Esophagus muscularis mucosa (tissue), 4 donors: ENCODE measurements at regions not wholly inside any gene's neighbourhood (a gene's known extent, or its start where the extent isn't known, plus 50 kb on each side); places are given as distances from the start of the nearest gene placed in this dataset.

Experiments used
- DNase-seq: peaks from one replicate; pipeline ENCODE4 v3.0.0-alpha.2; 2017; ENCODE audit errors: extremely low spot score
- H3K27ac ChIP-seq, 4 donors: fragments of 200-600 bp; sonication (generic); replicated peaks in 1 of 4; 1 replicate in 3 of 4; 2 replicates in 1 of 4; pipeline ENCODE4 v1.5.1; 2016 to 2019; ENCODE audit warnings: mild to moderate bottlenecking in 1 of 4
- H3K27me3 ChIP-seq, 4 donors: fragments of 200-600 bp; sonication (generic); one replicate each; pipeline versions ENCODE4 v1.5.1 to v1.6.0; 2016 to 2019
- H3K36me3 ChIP-seq, 4 donors: fragments of 200-600 bp; sonication (generic); one replicate each; pipeline ENCODE4 v1.5.1; 2016 to 2019
- H3K4me1 ChIP-seq, 4 donors: fragments of 200-600 bp; sonication (generic); one replicate each; pipeline ENCODE4 v1.5.1; 2016 to 2019
- H3K4me3 ChIP-seq, 4 donors: fragments of 200-600 bp; sonication (generic); 1 replicate in 2 of 4; 2 replicates in 2 of 4; pipeline ENCODE4 v1.5.1; 2016 to 2019; ENCODE audit warnings: mild to moderate bottlenecking in 4 of 4, moderate library complexity in 1 of 4
- H3K9me3 ChIP-seq, 4 donors: fragments of 200-600 bp; sonication (generic); 1 replicate in 3 of 4; 2 replicates in 1 of 4; pipeline ENCODE4 v1.5.1; 2016 to 2019
- EP300 ChIP-seq: sonication (generic); formaldehyde crosslinking; IDR thresholded peaks from one replicate; pipeline ENCODE4 v1.6.1; 2017; ENCODE audit warnings: antibody characterized with exemption
- POLR2A ChIP-seq: fragments of 450-650 bp; IDR thresholded peaks from one replicate; pipeline ENCODE4 v1.6.1; 2017; ENCODE audit warnings: antibody characterized with exemption, moderate library complexity, mild to moderate bottlenecking, low read depth
- POLR2AphosphoS5 ChIP-seq, 2 donors: sonication (generic); formaldehyde crosslinking; IDR thresholded peaks; one replicate each; pipeline ENCODE4 v1.6.1; 2017; ENCODE audit warnings: antibody characterized with exemption in 2 of 2
- WGBS: methylation state at CpG from one replicate; pipeline ENCODE4 v1.1.5; 2018; 5-methylcytosine and 5-hydroxymethylcytosine counted together
- intact Hi-C: fragments of 100-400 bp; cut with DNase I; formaldehyde crosslinking; loops from one replicate; pipeline ENCODE4 v1.15.1; 2023
- TF ChIP-seq, protein P1 (sequence below), 3 experiments: fragments of 200-600 bp in 2 of 3; fragments of 450-650 bp in 1 of 3; sonication (generic) in 2 of 3; IDR thresholded peaks; one replicate each; pipeline ENCODE4 v1.5.1; 2017 to 2019; ENCODE audit warnings: antibody characterized with exemption in 3 of 3, mild to moderate bottlenecking in 2 of 3, moderate library complexity in 1 of 3

GRCh38 chr10:6912424-6912823 lies 332.3 kb upstream of the PRKCQ start:
- DNase-seq = no peak

GRCh38 chr10:6912021-6912420 lies 331.9 kb upstream of the PRKCQ start:
- no peak for TF ChIP-seq POLR2AphosphoS5 (IDR thresholded peaks at IDR 0.05)
- TF ChIP-seq, protein P1, sequence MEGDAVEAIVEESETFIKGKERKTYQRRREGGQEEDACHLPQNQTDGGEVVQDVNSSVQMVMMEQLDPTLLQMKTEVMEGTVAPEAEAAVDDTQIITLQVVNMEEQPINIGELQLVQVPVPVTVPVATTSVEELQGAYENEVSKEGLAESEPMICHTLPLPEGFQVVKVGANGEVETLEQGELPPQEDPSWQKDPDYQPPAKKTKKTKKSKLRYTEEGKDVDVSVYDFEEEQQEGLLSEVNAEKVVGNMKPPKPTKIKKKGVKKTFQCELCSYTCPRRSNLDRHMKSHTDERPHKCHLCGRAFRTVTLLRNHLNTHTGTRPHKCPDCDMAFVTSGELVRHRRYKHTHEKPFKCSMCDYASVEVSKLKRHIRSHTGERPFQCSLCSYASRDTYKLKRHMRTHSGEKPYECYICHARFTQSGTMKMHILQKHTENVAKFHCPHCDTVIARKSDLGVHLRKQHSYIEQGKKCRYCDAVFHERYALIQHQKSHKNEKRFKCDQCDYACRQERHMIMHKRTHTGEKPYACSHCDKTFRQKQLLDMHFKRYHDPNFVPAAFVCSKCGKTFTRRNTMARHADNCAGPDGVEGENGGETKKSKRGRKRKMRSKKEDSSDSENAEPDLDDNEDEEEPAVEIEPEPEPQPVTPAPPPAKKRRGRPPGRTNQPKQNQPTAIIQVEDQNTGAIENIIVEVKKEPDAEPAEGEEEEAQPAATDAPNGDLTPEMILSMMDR (IDR thresholded peaks at IDR 0.05) = no peak
- no peak for TF ChIP-seq EP300
- TF ChIP-seq POLR2A = no peak
- Histone ChIP-seq H3K36me3 (no peaks in the 10 kb centered on the region), H3K4me1 (peaks cover 10 to 27% (median 25%) of the 10 kb centered on the region in 4 donors), H3K9me3 (no peaks in the 10 kb centered on the region), H3K4me3 (no peak overlapping the region), H3K27me3 (no peaks in the 10 kb centered on the region), H3K27ac (peak overlapping the region in 3 of 4 donors; percentile 60 to 69 (median 60))
- intact Hi-C loops = no loop called here
- 56% methylated on average over 1 of the region's 2 CpGs for WGBS
- DNase-seq = no peak

More at GRCh38 chr10:6912424-6912823, 332.3 kb upstream of the PRKCQ start:
- peak in 1 of 2 donors; percentile 43 for TF ChIP-seq POLR2AphosphoS5 (IDR thresholded peaks at IDR 0.05)
- TF ChIP-seq, protein P1 (IDR thresholded peaks at IDR 0.05) = no peak
- no peaks in the 10 kb centered on the region for H3K36me3 ChIP-seq
- H3K4me3 ChIP-seq = no peak overlapping the region
- peak overlapping the region in 3 of 4 donors; percentile 60 to 69 (median 60) for H3K27ac ChIP-seq
- H3K27me3 ChIP-seq = no peaks in the 10 kb centered on the region
- intact Hi-C loops = no loop called here
- 26% methylated on average over 5 of the region's 5 CpGs for WGBS
- peaks cover 10 to 27% (median 25%) of the 10 kb centered on the region in 4 donors for H3K4me1 ChIP-seq
- H3K9me3 ChIP-seq = no peaks in the 10 kb centered on the region

DNA sequence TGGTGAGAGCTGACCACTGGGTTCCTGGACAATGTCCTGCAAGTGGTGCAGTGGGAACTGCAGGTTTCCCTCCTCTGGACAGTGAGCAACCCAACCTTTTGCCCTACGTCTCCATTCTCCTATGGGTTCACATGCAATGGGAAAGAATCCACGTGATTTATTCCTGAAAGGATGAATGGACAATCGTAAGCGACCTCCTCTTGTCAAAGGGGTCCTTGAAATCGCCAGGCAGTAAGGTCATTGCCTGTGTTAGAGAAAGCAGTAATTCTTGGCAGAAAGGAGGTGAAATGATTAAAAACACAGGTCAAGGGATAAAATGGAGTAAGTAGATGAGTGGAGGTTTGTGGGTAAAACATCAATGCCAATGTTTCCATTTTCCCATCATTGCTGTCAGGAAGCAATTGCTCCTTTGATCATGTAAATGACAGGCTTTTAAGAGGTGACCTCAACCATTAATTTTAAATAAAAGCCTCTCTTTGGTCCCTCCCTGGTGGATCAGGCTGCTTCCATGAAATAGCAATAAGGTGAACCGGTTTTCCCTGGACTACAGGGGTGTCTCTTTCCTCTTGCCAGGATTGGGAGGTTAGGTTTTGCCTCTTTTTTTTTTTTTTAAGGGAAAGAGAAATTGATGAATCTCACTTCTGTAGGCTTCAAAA lies 330.0 kb upstream of the PRKCQ start:
- intact Hi-C loops = no loop called here
- H3K27me3 ChIP-seq = no peaks in the 10 kb centered on the region
- H3K4me1 ChIP-seq = peaks cover 10 to 27% (median 25%) of the 10 kb centered on the region in 4 donors
- no peak overlapping the region for H3K4me3 ChIP-seq
- peak; percentile 4 for DNase-seq
- 98% methylated on average over 6 of the region's 6 CpGs for WGBS
- H3K9me3 ChIP-seq = no peaks in the 10 kb centered on the region
- no peak for TF ChIP-seq POLR2A
- no peak for TF ChIP-seq EP300
- H3K27ac ChIP-seq = no peak overlapping the region
- H3K36me3 ChIP-seq = no peaks in the 10 kb centered on the region

GRCh38 chr10:6907877-6908530 lies 327.9 kb upstream of the PRKCQ start:
- no peaks in the 10 kb centered on the region for H3K27me3 ChIP-seq
- DNase-seq = no peak
- intact Hi-C loops = no loop called here
- peaks cover 0 to 9% (median 4%) of the 10 kb centered on the region in 4 donors for H3K9me3 ChIP-seq
- TF ChIP-seq POLR2AphosphoS5 (IDR thresholded peaks at IDR 0.05) (no peak), EP300 (no peak), POLR2A (no peak)
- TF ChIP-seq, protein P1 (IDR thresholded peaks at IDR 0.05) = no peak
- no peaks in the 10 kb centered on the region for H3K36me3 ChIP-seq
- H3K4me3 ChIP-seq = no peak overlapping the region
- peaks cover 7 to 14% (median 14%) of the 10 kb centered on the region in 4 donors for H3K4me1 ChIP-seq
- WGBS = 90% methylated on average over 4 of the region's 4 CpGs
- no peak overlapping the region for H3K27ac ChIP-seq

DNA sequence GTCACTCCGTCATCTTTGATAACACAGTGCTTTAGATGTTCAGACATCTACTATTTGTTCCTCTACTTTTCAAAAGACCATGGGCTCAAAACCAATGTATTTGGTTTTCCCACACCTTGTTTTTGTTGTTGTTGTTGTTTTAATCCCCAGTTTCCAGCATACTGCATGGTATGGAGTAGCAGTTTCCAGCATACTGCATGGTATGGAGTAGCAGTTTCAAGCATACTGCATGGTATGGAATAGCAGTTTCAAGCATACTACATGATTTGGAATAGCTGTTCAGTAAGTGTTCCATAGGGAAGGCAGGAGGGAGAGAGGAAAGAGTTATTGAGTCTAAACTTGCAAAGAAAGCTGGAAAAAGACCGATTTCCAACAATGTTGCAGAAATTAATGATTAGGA lies 314.3 kb upstream of the PRKCQ start:
- TF ChIP-seq EP300 (no peak), POLR2A (no peak), POLR2AphosphoS5 (IDR thresholded peaks at IDR 0.05) (no peak)
- TF ChIP-seq, protein P1 (IDR thresholded peaks at IDR 0.05) = no peak
- H3K4me1 ChIP-seq = peaks cover 0 to 5% (median 2%) of the 10 kb centered on the region in 4 donors
- WGBS = 87% methylated on average over 2 of the region's 2 CpGs
- no peaks in the 10 kb centered on the region for H3K36me3 ChIP-seq
- H3K27me3 ChIP-seq = peaks cover 0 to 5% (median 0%) of the 10 kb centered on the region in 4 donors
- no peak overlapping the region for H3K4me3 ChIP-seq
- intact Hi-C loops = no loop called here
- no peak overlapping the region for H3K27ac ChIP-seq
- peak; percentile 78 for DNase-seq
- H3K9me3 ChIP-seq = no peaks in the 10 kb centered on the region
